ENCODE measurements at regions not wholly inside any gene's neighbourhood (a gene's known extent, or its start where the extent isn't known, plus 50 kb on each side); places are given as distances from the start of the nearest gene placed in this dataset.

GRCh38 chr17:56680676-56681075 lies 87.2 kb downstream of the NOG start:
- no peak for TF ChIP-seq EP300 (IDR thresholded peaks at IDR 0.05)
- TF ChIP-seq CTCF (IDR thresholded peaks at IDR 0.05) = no peak
- no peak for TF ChIP-seq POLR2A (IDR thresholded peaks at IDR 0.05)

Measured in stomach (tissue), 4 donors.